SU-DHL-6 (cell line): ENCODE measurements at regions not wholly inside any gene's neighbourhood (a gene's known extent, or its start where the extent isn't known, plus 50 kb on each side); places are given as distances from the start of the nearest gene placed in this dataset.

ENCODE experiments used
- CTCF ChIP-seq: fragments of 200-600 bp; sonication (generic); IDR thresholded peaks from one replicate; pipeline ENCODE4 v1.5.1; 2017; ENCODE audit warnings: antibody characterized with exemption, mild to moderate bottlenecking, low read length, moderate library complexity; ENCODE audit not compliant: insufficient read depth, poor library complexity, severe bottlenecking
- EZH2phosphoT487 ChIP-seq: fragments of 200-600 bp; sonication (generic), shearing (Covaris generic); conservative IDR thresholded peaks from 2 replicates; pipeline ENCODE4 v1.6.1; 2018; ENCODE audit warnings: mild to moderate bottlenecking, antibody characterized with exemption, low read length, moderate library complexity, mixed read lengths

GRCh38 chr6:156602066-156602385 lies 175.2 kb upstream of the ARID1B start:
- TF ChIP-seq CTCF (no peak), EZH2phosphoT487 (no peak)
